A549 (cell line): ENCODE measurements at regions not wholly inside any gene's neighbourhood (a gene's known extent, or its start where the extent isn't known, plus 50 kb on each side); places are given as distances from the start of the nearest gene placed in this dataset.

Experiments
- CEBPB ChIP-seq, 2 experiments: fragments of >200 bp in 1 of 2; sonication (Bioruptor Twin) in 1 of 2; formaldehyde crosslinking in 1 of 2; IDR thresholded peaks; 2 replicates each; pipeline ENCODE4 v1.6.1; 2012 to 2016
- CHD2 ChIP-seq: fragments of 150-350 bp; IDR thresholded peaks from 2 replicates; pipeline ENCODE4 v1.6.1; 2014; ENCODE audit warnings: low read length; ENCODE audit not compliant: partially characterized antibody
- CTCF ChIP-seq: fragments of >200 bp; sonication (Bioruptor Twin); formaldehyde crosslinking; IDR thresholded peaks from 3 replicates; pipeline ENCODE4 v1.5.1; 2016
- EHMT2 ChIP-seq: fragments of 200-600 bp; sonication (generic); IDR thresholded peaks from 2 replicates; pipeline ENCODE4 v1.6.1; 2016; ENCODE audit warnings: antibody characterized with exemption, low read depth, mild to moderate bottlenecking, moderate library complexity
- EP300 ChIP-seq, 2 experiments: fragments of >200 bp; sonication (Bioruptor Twin); formaldehyde crosslinking; IDR thresholded peaks; 2 replicates in 1 of 2; 3 replicates in 1 of 2; pipeline ENCODE4 v1.6.1; 2016 to 2017
- MAX ChIP-seq: IDR thresholded peaks from 2 replicates; pipeline ENCODE4 v1.6.1; 2012
- PHF8 ChIP-seq: fragments of 200-600 bp; sonication (generic); IDR thresholded peaks from 2 replicates; pipeline ENCODE4 v1.6.1; 2016; ENCODE audit warnings: low read depth, mild to moderate bottlenecking, antibody characterized with exemption, moderate library complexity, borderline replicate concordance
- POLR2A ChIP-seq: IDR thresholded peaks from 2 replicates; pipeline ENCODE4 v1.6.1; 2012; ENCODE audit warnings: mild to moderate bottlenecking, low read length
- POLR2AphosphoS2 ChIP-seq: conservative IDR thresholded peaks from 2 replicates; pipeline ENCODE4 v1.6.1; 2012; ENCODE audit warnings: low read length, improper control_type of control experiment, inconsistent platforms
- RAD21 ChIP-seq, 2 experiments: fragments of >200 bp in 1 of 2; sonication (Bioruptor Twin) in 1 of 2; formaldehyde crosslinking in 1 of 2; IDR thresholded peaks in 1 of 2; conservative IDR thresholded peaks in 1 of 2; 2 replicates in 1 of 2; 3 replicates in 1 of 2; pipeline ENCODE4 v1.6.1; 2012 to 2018; ENCODE audit warnings: inconsistent platforms in 1 of 2
- TFCP2L1 ChIP-seq: fragments of 250-450 bp; sonication (Bioruptor Pico); IDR thresholded peaks from 2 replicates; pipeline ENCODE4 v1.5.0; 2021; ENCODE audit warnings: mild to moderate bottlenecking
- USF2 ChIP-seq: fragments of 450-650 bp; IDR thresholded peaks from 2 replicates; pipeline ENCODE4 v1.6.1; 2014; ENCODE audit warnings: antibody characterized with exemption

- TF ChIP-seq RAD21 (conservative IDR thresholded peaks at IDR 0.05 in 1 of 2, IDR thresholded peaks at IDR 0.05 in 1 of 2) = no peak
- TF ChIP-seq PHF8 = no peak
- no peak for TF ChIP-seq EHMT2
- TF ChIP-seq TFCP2L1 = no peak
- TF ChIP-seq CTCF = no peak
- no peak for TF ChIP-seq POLR2A
- no peak for TF ChIP-seq CHD2
- TF ChIP-seq CEBPB (IDR thresholded peaks at IDR 0.05) = no peak
- TF ChIP-seq POLR2AphosphoS2 = no peak
- no peak for TF ChIP-seq USF2
- no peak for TF ChIP-seq MAX
- TF ChIP-seq EP300 (IDR thresholded peaks at IDR 0.05) = no peak
These were observed 99.7 kb downstream of the CPN2 start for GRCh38 chr3:194251461-194251860.
